ENCODE measurements at regions not wholly inside any gene's neighbourhood (a gene's known extent, or its start where the extent isn't known, plus 50 kb on each side); places are given as distances from the start of the nearest gene placed in this dataset.

- TF ChIP-seq REST (IDR thresholded peaks at IDR 0.05; ENCODE audit: low read depth, low read length) (no peak), PAX5 (IDR thresholded peaks at IDR 0.05; ENCODE audit: borderline replicate concordance, low read depth, low read length) (no peak), ZBED1 (IDR thresholded peaks at IDR 0.05; ENCODE audit: borderline replicate concordance) (no peak), BCL3 (IDR thresholded peaks at IDR 0.05; ENCODE audit: borderline replicate concordance, insufficient read depth, low read depth, low read length, poor library complexity, severe bottlenecking) (no peak), ZNF207 (IDR thresholded peaks at IDR 0.05; ENCODE audit: borderline replicate concordance) (no peak), ZNF217 (IDR thresholded peaks at IDR 0.05) (no peak), NRF1 (conservative IDR thresholded peaks at IDR 0.05; ENCODE audit: low read depth, low read length) (no peak), HSF1 (IDR thresholded peaks at IDR 0.05; ENCODE audit: low read depth, low read length) (no peak), ZSCAN29 (IDR thresholded peaks at IDR 0.05) (no peak)
Measured at GRCh38 chr3:43861635-43862034, 170.9 kb downstream of the ABHD5 start (continued).
